HCT116 (cell line): ENCODE measurements at regions not wholly inside any gene's neighbourhood (a gene's known extent, or its start where the extent isn't known, plus 50 kb on each side); places are given as distances from the start of the nearest gene placed in this dataset.

ENCODE experiments used
- ATAC-seq: fragments of 200-7000 bp; cut with Tn5 transposase; 2 replicates; pipeline ENCODE4 v1.9.1; 2020; ENCODE audit warnings: mild to moderate bottlenecking, moderate library complexity
- BruUV-seq: library from RNA; stranded (reverse); fragments of 400-500 nt; replicated peaks from 2 replicates; lab custom pipeline; 2021; lab: Mats Ljungman, UMichigan
- CTCF ChIA-PET: fragments of 300-600 bp; sonication (Branson Sonifier 250); formaldehyde crosslinking; loops from one replicate; lab custom pipeline; 2021; ENCODE audit warnings: antibody characterized with exemption; lab: Charles Lee
- POLR2A ChIA-PET: fragments of 300-600, 350-600 bp; sonication (Branson Sonifier 250); formaldehyde crosslinking; loops from one replicate; lab custom pipeline; 2021; ENCODE audit warnings: antibody characterized with exemption; lab: Charles Lee
- RAD21 ChIA-PET, 2 experiments: fragments of 300-600 bp; sonication (Branson Sonifier 250); formaldehyde crosslinking; loops; one replicate each; lab custom pipeline; 2023; ENCODE audit warnings: low total read pairs in 2 of 2; ENCODE audit not compliant: uncharacterized antibody in 2 of 2, unreplicated experiment in 2 of 2, low non-redundant PET in 1 of 2; lab: Charles Lee
- DNase-seq: peaks from one replicate; pipeline ENCODE4 v3.0.0-alpha.2; 2010; ENCODE audit warnings: low read depth, low spot score
- H2AFZ ChIP-seq: fragments of 200-600 bp; shearing (Covaris generic), sonication (generic); 2 replicates; pipeline ENCODE4 v1.6.1; 2017; ENCODE audit warnings: low read depth, mixed run types, mixed read lengths, antibody characterized with exemption, low read length; ENCODE audit not compliant: poor library complexity, severe bottlenecking
- H3K27ac ChIP-seq: 2 replicates; pipeline ENCODE4 v1.5.1; 2012; ENCODE audit warnings: low read depth, low read length
- H3K27me3 ChIP-seq: fragments of 200-600 bp; sonication (generic); 2 replicates; pipeline ENCODE4 v1.6.1; 2016; ENCODE audit warnings: mixed run types, low read length, mixed read lengths; ENCODE audit not compliant: insufficient read depth
- H3K36me3 ChIP-seq, 2 experiments: fragments of 200-500 bp in 1 of 2; fragments of 200-600 bp in 1 of 2; sonication (Bioruptor generic) in 1 of 2; sonication (generic) in 1 of 2; 2 replicates each; pipeline versions ENCODE4 v1.5.1 to v1.6.1; 2014 to 2016; ENCODE audit warnings: low read length in 2 of 2, inconsistent platforms in 1 of 2, mixed read lengths in 1 of 2, mixed run types in 1 of 2; ENCODE audit not compliant: insufficient read depth in 2 of 2, control insufficient read depth in 1 of 2
- H3K4me1 ChIP-seq, 2 experiments: fragments of 200-600 bp in 1 of 2; sonication (generic) in 1 of 2; 2 replicates each; pipeline versions ENCODE4 v1.5.1 to v1.6.1; 2012 to 2017; ENCODE audit warnings: low read length in 2 of 2, inconsistent platforms in 1 of 2, mild to moderate bottlenecking in 1 of 2, mixed read lengths in 1 of 2, mixed run types in 1 of 2, moderate library complexity in 1 of 2; ENCODE audit not compliant: insufficient read depth in 2 of 2, control insufficient read depth in 1 of 2
- H3K4me2 ChIP-seq: fragments of 200-600 bp; sonication (generic); 2 replicates; pipeline ENCODE4 v1.6.1; 2017; ENCODE audit warnings: mixed run types, low read length, mixed read lengths
- H3K4me3 ChIP-seq, 2 experiments: fragments of 200-600 bp in 1 of 2; sonication (generic) in 1 of 2; replicated peaks in 1 of 2; 2 replicates each; pipeline ENCODE4 v1.5.1; 2011 to 2016; ENCODE audit warnings: low read length in 2 of 2, control low read depth in 1 of 2, low read depth in 1 of 2, mild to moderate bottlenecking in 1 of 2, mixed read lengths in 1 of 2, mixed run types in 1 of 2
- H3K79me2 ChIP-seq: fragments of 200-600 bp; sonication (generic); 2 replicates; pipeline ENCODE4 v1.6.1; 2017; ENCODE audit warnings: mild to moderate bottlenecking, mixed run types, low read length, moderate library complexity, mixed read lengths; ENCODE audit not compliant: insufficient read depth
- H3K9ac ChIP-seq: fragments of 200-600 bp; sonication (generic); 2 replicates; pipeline ENCODE4 v1.6.1; 2016; ENCODE audit warnings: low read length, mixed read lengths
- H3K9me2 ChIP-seq: fragments of 200-600 bp; sonication (generic), shearing (Covaris generic); 2 replicates; pipeline ENCODE4 v1.6.1; 2017; ENCODE audit warnings: mixed run types, mild to moderate bottlenecking, moderate library complexity; ENCODE audit not compliant: insufficient read depth
- H3K9me3 ChIP-seq, 2 experiments: fragments of 200-500 bp in 1 of 2; fragments of 200-600 bp in 1 of 2; sonication (Bioruptor generic) in 1 of 2; sonication (generic) in 1 of 2; 2 replicates each; pipeline ENCODE4 v1.6.1; 2014 to 2017; ENCODE audit warnings: low read length in 2 of 2, mixed read lengths in 2 of 2, inconsistent platforms in 1 of 2, low read depth in 1 of 2, mild to moderate bottlenecking in 1 of 2, mixed run types in 1 of 2, moderate library complexity in 1 of 2; ENCODE audit not compliant: control insufficient read depth in 1 of 2, insufficient read depth in 1 of 2
- H4K20me1 ChIP-seq: fragments of 200-600 bp; sonication (generic), shearing (Covaris generic); 2 replicates; pipeline ENCODE4 v1.6.1; 2017; ENCODE audit warnings: mixed run types, mild to moderate bottlenecking, moderate library complexity; ENCODE audit not compliant: insufficient read depth
- CTCF ChIP-seq, 3 experiments: fragments of 200-600 bp in 1 of 3; sonication (generic) in 1 of 3; IDR thresholded peaks in 2 of 3; conservative IDR thresholded peaks in 1 of 3; 2 replicates each; pipeline ENCODE4 v1.5.1; 2012 to 2017; ENCODE audit warnings: low read depth in 2 of 3, low read length in 2 of 3, antibody characterized with exemption in 1 of 3, borderline replicate concordance in 1 of 3, control low read depth in 1 of 3, mild to moderate bottlenecking in 1 of 3, mixed read lengths in 1 of 3, mixed run types in 1 of 3, moderate library complexity in 1 of 3; ENCODE audit not compliant: insufficient read depth in 1 of 3
- ELF1 ChIP-seq: IDR thresholded peaks from 2 replicates; pipeline ENCODE4 v1.6.1; 2012; ENCODE audit warnings: low read depth, borderline replicate concordance
- FOSL1 ChIP-seq: IDR thresholded peaks from 2 replicates; pipeline ENCODE4 v1.6.1; 2012; ENCODE audit warnings: low read depth
- JUND ChIP-seq: IDR thresholded peaks from 2 replicates; pipeline ENCODE4 v1.6.1; 2012
- POLR2A ChIP-seq: IDR thresholded peaks from 2 replicates; pipeline ENCODE4 v1.7.0; 2011; ENCODE audit warnings: borderline replicate concordance; ENCODE audit not compliant: insufficient read depth, insufficient read length; ENCODE audit errors: extremely low read depth
- REST ChIP-seq: IDR thresholded peaks from 2 replicates; pipeline ENCODE4 v1.6.1; 2012; ENCODE audit warnings: low read depth
- TCF7L2 ChIP-seq: IDR thresholded peaks from 2 replicates; pipeline ENCODE4 v1.7.0; 2011; ENCODE audit warnings: borderline replicate concordance, inconsistent platforms; ENCODE audit not compliant: insufficient read depth, insufficient read length; ENCODE audit errors: extremely low read depth
- YY1 ChIP-seq: IDR thresholded peaks from 2 replicates; pipeline ENCODE4 v1.6.1; 2011; ENCODE audit warnings: low read length, low read depth, moderate library complexity, mild to moderate bottlenecking; ENCODE audit not compliant: insufficient replicate concordance; ENCODE audit errors: extremely low read depth
- ZFX ChIP-seq: fragments of 450-650 bp; IDR thresholded peaks from 2 replicates; pipeline ENCODE4 v1.6.1; 2017
- intact Hi-C: fragments of 100-400 bp; cut with micrococcal nuclease; formaldehyde crosslinking; loops from 2 replicates; pipeline ENCODE4 v1.10.0; 2022
- TF ChIP-seq, protein P1 (sequence below): IDR thresholded peaks from 2 replicates; pipeline ENCODE4 v1.6.1; 2012
- TF ChIP-seq, protein P2 (sequence below): IDR thresholded peaks from 2 replicates; pipeline ENCODE4 v1.6.1; 2011; ENCODE audit warnings: mild to moderate bottlenecking, low read length, moderate library complexity; ENCODE audit not compliant: insufficient replicate concordance; ENCODE audit errors: extremely low read depth

DNA sequence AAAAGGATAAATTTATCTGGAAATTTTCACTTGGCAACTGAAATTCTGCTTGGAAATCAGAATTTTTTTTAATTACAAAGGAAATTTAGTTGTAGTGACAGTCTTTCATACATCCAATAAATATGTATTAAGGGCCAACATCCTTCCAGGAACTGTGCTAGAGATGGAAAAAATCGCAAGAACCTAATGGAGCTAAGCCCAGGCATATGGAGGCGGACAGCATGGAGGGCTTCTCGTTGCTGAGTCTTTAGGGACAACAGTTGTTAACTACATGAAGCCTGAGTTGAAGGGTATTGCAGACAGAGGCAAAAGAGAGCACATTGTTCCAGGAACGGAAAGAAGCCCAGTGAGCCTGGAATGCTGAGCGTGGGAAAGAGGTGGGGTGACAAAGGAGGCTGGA, 208.9 kb downstream of the IBTK start:
- peaks cover 0 to 5% of the 10 kb centered on the region in 2 experiments; a peak in 1 of 4 replicates for H3K4me1 ChIP-seq
- ATAC-seq (no peak), DNase-seq (no peak)
- intact Hi-C loops, result no loop called here
- H3K27ac ChIP-seq, result no peak overlapping the region
- ChIA-PET POLR2A (no interaction called here), RAD21 (no interaction called here), CTCF (no interaction called here)
- no peaks in the 10 kb centered on the region for H3K27me3 ChIP-seq
- no peak overlapping the region for H3K4me3 ChIP-seq
- no peak overlapping the region for H3K9ac ChIP-seq
- H3K79me2 ChIP-seq, result no peaks in the 10 kb centered on the region
- no peak overlapping the region for H3K4me2 ChIP-seq
- no peak overlapping the region for H2AFZ ChIP-seq
- TF ChIP-seq ZFX (no peak), TCF7L2 (no peak), FOSL1 (no peak), JUND (no peak), REST (no peak), POLR2A (no peak), ELF1 (no peak), YY1 (no peak), CTCF (IDR thresholded peaks at IDR 0.05 in 2 of 3, conservative IDR thresholded peaks at IDR 0.05 in 1 of 3; ENCODE audit: borderline replicate concordance in 1 of 3, insufficient read depth in 1 of 3, low read depth in 2 of 3, low read length in 2 of 3) (no peak)
- TF ChIP-seq, protein P1, sequence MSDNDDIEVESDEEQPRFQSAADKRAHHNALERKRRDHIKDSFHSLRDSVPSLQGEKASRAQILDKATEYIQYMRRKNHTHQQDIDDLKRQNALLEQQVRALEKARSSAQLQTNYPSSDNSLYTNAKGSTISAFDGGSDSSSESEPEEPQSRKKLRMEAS, result no peak
- TF ChIP-seq, protein P2, sequence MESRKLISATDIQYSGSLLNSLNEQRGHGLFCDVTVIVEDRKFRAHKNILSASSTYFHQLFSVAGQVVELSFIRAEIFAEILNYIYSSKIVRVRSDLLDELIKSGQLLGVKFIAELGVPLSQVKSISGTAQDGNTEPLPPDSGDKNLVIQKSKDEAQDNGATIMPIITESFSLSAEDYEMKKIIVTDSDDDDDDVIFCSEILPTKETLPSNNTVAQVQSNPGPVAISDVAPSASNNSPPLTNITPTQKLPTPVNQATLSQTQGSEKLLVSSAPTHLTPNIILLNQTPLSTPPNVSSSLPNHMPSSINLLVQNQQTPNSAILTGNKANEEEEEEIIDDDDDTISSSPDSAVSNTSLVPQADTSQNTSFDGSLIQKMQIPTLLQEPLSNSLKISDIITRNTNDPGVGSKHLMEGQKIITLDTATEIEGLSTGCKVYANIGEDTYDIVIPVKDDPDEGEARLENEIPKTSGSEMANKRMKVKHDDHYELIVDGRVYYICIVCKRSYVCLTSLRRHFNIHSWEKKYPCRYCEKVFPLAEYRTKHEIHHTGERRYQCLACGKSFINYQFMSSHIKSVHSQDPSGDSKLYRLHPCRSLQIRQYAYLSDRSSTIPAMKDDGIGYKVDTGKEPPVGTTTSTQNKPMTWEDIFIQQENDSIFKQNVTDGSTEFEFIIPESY, result no peak
- no peaks in the 10 kb centered on the region for H3K36me3 ChIP-seq
- no peaks in the 10 kb centered on the region for H3K9me2 ChIP-seq
- no peaks in the 10 kb centered on the region for H4K20me1 ChIP-seq
- BruUV-seq, result no TSS peak
- no peaks in the 10 kb centered on the region for H3K9me3 ChIP-seq
